CD14-positive monocyte (primary cell): ENCODE measurements at regions not wholly inside any gene's neighbourhood (a gene's known extent, or its start where the extent isn't known, plus 50 kb on each side); places are given as distances from the start of the nearest gene placed in this dataset.
A peak's percentile ranks its signal among the peaks of the same experiment; 100 is the strongest.

Source experiments
- DNase-seq, 3 donors: peaks; one replicate each; pipeline ENCODE4 v3.0.0-alpha.2; 2011 to 2022
- H2AFZ ChIP-seq: 2 replicates; pipeline ENCODE4 v1.6.0; 2012; ENCODE audit warnings: mild to moderate bottlenecking, low read depth, low read length, inconsistent platforms; ENCODE audit not compliant: insufficient read depth, poor library complexity, severe bottlenecking
- H3K27ac ChIP-seq, 2 donors: 1 replicate in 1 of 2; 2 replicates in 1 of 2; pipeline ENCODE4 v1.5.1; 2012 to 2013; ENCODE audit warnings: low read length in 2 of 2, control low read depth in 1 of 2, inconsistent platforms in 1 of 2, low read depth in 1 of 2, mild to moderate bottlenecking in 1 of 2
- H3K27me3 ChIP-seq, 2 donors: one replicate each; pipeline versions ENCODE4 v1.6.0 to v1.6.1; 2011 to 2013; ENCODE audit warnings: low read length in 2 of 2; ENCODE audit not compliant: control insufficient read depth in 2 of 2, insufficient read depth in 2 of 2
- H3K36me3 ChIP-seq, 2 donors: replicated peaks in 1 of 2; 1 replicate in 1 of 2; 2 replicates in 1 of 2; pipeline versions ENCODE4 v1.5.1 to v1.6.1; 2012 to 2013; ENCODE audit warnings: low read length in 2 of 2, control low read depth in 1 of 2, inconsistent platforms in 1 of 2, mild to moderate bottlenecking in 1 of 2; ENCODE audit not compliant: insufficient read depth in 2 of 2, control insufficient read depth in 1 of 2
- H3K4me1 ChIP-seq, 2 donors: 1 replicate in 1 of 2; 2 replicates in 1 of 2; pipeline versions ENCODE4 v1.5.1 to v1.6.1; 2012 to 2013; ENCODE audit warnings: low read length in 2 of 2, control low read depth in 1 of 2, inconsistent platforms in 1 of 2, mild to moderate bottlenecking in 1 of 2, moderate library complexity in 1 of 2; ENCODE audit not compliant: insufficient read depth in 2 of 2, control insufficient read depth in 1 of 2
- H3K4me2 ChIP-seq: replicated peaks from 2 replicates; pipeline ENCODE3; 2012; ENCODE audit warnings: low read length, moderate library complexity, mild to moderate bottlenecking; ENCODE audit not compliant: poor library complexity, severe bottlenecking; ENCODE audit errors: extremely low read depth
- H3K4me3 ChIP-seq, 3 experiments: fragments of 200-600 bp in 1 of 3; sonication (generic) in 1 of 3; replicated peaks in 1 of 3; 1 replicate in 2 of 3; 2 replicates in 1 of 3; pipeline ENCODE4 v1.5.1; 2011 to 2013; ENCODE audit warnings: low read length in 3 of 3, mild to moderate bottlenecking in 3 of 3, control low read depth in 2 of 3, low read depth in 2 of 3, inconsistent platforms in 1 of 3, moderate library complexity in 1 of 3
- H3K79me2 ChIP-seq: 2 replicates; pipeline ENCODE4 v1.6.0; 2012; ENCODE audit warnings: mild to moderate bottlenecking, control low read depth, inconsistent platforms, low read length, moderate library complexity; ENCODE audit not compliant: insufficient read depth
- H3K9ac ChIP-seq: 2 replicates; pipeline ENCODE4 v1.6.0; 2017; ENCODE audit warnings: low read length, mild to moderate bottlenecking; ENCODE audit not compliant: insufficient read depth, poor library complexity, severe bottlenecking
- H3K9me3 ChIP-seq, 2 donors: replicated peaks in 1 of 2; 1 replicate in 1 of 2; 2 replicates in 1 of 2; pipeline versions ENCODE4 v1.5.1 to v1.6.1; 2012 to 2013; ENCODE audit warnings: low read length in 2 of 2, control low read depth in 1 of 2; ENCODE audit not compliant: control insufficient read depth in 1 of 2, insufficient read depth in 1 of 2
- H4K20me1 ChIP-seq: 2 replicates; pipeline ENCODE4 v1.6.0; 2012; ENCODE audit warnings: mild to moderate bottlenecking, low read length, control low read depth, moderate library complexity; ENCODE audit not compliant: insufficient read depth
- H3K27ac Mint-ChIP-seq, 7 donors: one replicate each; pipeline ENCODE4 v1.8.0; 2020; ENCODE audit warnings: mild to moderate bottlenecking in 7 of 7, mixed read lengths in 7 of 7, moderate library complexity in 6 of 7, inconsistent platforms in 2 of 7
- H3K27me3 Mint-ChIP-seq, 3 donors: one replicate each; pipeline ENCODE4 v1.8.0; 2021 to 2022; ENCODE audit warnings: low read depth in 3 of 3, mild to moderate bottlenecking in 3 of 3, mixed read lengths in 3 of 3, moderate library complexity in 3 of 3, inconsistent platforms in 1 of 3
- H3K36me3 Mint-ChIP-seq, 2 donors: one replicate each; pipeline ENCODE4 v1.8.0; 2020; ENCODE audit warnings: mixed read lengths in 2 of 2, inconsistent platforms in 1 of 2, mild to moderate bottlenecking in 1 of 2
- H3K4me1 Mint-ChIP-seq: one replicate; pipeline ENCODE4 v1.8.0; 2020; ENCODE audit warnings: mild to moderate bottlenecking, mixed read lengths
- H3K4me3 Mint-ChIP-seq, 2 donors: one replicate each; pipeline ENCODE4 v1.8.0; 2020; ENCODE audit warnings: mild to moderate bottlenecking in 2 of 2, mixed read lengths in 2 of 2, moderate library complexity in 1 of 2
- H3K9me3 Mint-ChIP-seq, 7 donors: one replicate each; pipeline ENCODE4 v1.8.0; 2020 to 2022; ENCODE audit warnings: mixed read lengths in 7 of 7, mild to moderate bottlenecking in 6 of 7, moderate library complexity in 6 of 7, inconsistent platforms in 2 of 7
- whole genome bisulfite sequencing: methylation state at CpG from one replicate; pipeline ENCODE4 v1.1.5; 2013; ENCODE audit warnings: missing lambda C conversion rate; ENCODE audit not compliant: insufficient coverage; 5-methylcytosine and 5-hydroxymethylcytosine counted together
- intact Hi-C, 2 donors: fragments of 100-400 bp; cut with micrococcal nuclease; formaldehyde crosslinking; loops; one replicate each; pipeline versions ENCODE4 v1.15.0 to v1.15.1; 2023
- TF ChIP-seq, protein P1 (sequence below): fragments of 200-600 bp; IDR thresholded peaks from one replicate; pipeline ENCODE4 v1.8.0; 2022; ENCODE audit warnings: antibody characterized with exemption, mild to moderate bottlenecking

DNA sequence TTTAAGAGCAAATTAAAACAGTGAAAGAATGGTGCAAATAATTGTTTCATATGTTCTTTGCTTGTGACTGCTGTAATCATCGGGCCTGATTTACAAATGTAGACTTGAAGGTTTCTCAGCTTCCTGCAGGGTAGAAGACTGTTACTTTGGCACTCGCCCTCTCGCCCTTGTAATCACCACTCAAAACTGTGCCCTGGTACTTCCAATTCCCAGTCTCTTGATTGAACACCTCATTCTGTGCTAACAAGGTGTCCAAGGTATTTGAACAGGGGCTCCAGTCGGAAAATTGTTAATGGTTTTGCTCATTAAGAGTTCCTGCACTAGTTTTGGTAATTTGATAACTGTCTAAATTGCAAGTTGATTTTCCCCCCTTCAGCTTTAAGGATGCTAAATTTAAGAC is 209.5 kb downstream of the ZIC1 start:
- intact Hi-C loops, result no loop called here
- no peaks in the 10 kb centered on the region for H3K79me2 ChIP-seq
- H3K9me3 ChIP-seq, result no peaks in the 10 kb centered on the region
- H3K4me2 ChIP-seq, result no peak overlapping the region
- no peaks in the 10 kb centered on the region for H3K36me3 ChIP-seq
- Mint-ChIP-seq H3K27ac (no peak overlapping the region), H3K27me3 (no peaks in the 10 kb centered on the region), H3K9me3 (no peaks in the 10 kb centered on the region), H3K4me1 (peaks cover 5% of the 10 kb centered on the region), H3K36me3 (no peaks in the 10 kb centered on the region), H3K4me3 (no peak overlapping the region)
- DNase-seq, result no peak
- no peaks in the 10 kb centered on the region for H4K20me1 ChIP-seq
- H2AFZ ChIP-seq, result no peak overlapping the region
- TF ChIP-seq, protein P1, sequence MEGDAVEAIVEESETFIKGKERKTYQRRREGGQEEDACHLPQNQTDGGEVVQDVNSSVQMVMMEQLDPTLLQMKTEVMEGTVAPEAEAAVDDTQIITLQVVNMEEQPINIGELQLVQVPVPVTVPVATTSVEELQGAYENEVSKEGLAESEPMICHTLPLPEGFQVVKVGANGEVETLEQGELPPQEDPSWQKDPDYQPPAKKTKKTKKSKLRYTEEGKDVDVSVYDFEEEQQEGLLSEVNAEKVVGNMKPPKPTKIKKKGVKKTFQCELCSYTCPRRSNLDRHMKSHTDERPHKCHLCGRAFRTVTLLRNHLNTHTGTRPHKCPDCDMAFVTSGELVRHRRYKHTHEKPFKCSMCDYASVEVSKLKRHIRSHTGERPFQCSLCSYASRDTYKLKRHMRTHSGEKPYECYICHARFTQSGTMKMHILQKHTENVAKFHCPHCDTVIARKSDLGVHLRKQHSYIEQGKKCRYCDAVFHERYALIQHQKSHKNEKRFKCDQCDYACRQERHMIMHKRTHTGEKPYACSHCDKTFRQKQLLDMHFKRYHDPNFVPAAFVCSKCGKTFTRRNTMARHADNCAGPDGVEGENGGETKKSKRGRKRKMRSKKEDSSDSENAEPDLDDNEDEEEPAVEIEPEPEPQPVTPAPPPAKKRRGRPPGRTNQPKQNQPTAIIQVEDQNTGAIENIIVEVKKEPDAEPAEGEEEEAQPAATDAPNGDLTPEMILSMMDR, result peak; percentile 4
- H3K4me1 ChIP-seq, result no peaks in the 10 kb centered on the region
- WGBS, result 32% methylated on average over 3 of the region's 4 CpGs
- H3K27me3 ChIP-seq, result no peaks in the 10 kb centered on the region
- no peak overlapping the region for H3K27ac ChIP-seq
- no peak overlapping the region for H3K9ac ChIP-seq
- no peak overlapping the region for H3K4me3 ChIP-seq

DNA sequence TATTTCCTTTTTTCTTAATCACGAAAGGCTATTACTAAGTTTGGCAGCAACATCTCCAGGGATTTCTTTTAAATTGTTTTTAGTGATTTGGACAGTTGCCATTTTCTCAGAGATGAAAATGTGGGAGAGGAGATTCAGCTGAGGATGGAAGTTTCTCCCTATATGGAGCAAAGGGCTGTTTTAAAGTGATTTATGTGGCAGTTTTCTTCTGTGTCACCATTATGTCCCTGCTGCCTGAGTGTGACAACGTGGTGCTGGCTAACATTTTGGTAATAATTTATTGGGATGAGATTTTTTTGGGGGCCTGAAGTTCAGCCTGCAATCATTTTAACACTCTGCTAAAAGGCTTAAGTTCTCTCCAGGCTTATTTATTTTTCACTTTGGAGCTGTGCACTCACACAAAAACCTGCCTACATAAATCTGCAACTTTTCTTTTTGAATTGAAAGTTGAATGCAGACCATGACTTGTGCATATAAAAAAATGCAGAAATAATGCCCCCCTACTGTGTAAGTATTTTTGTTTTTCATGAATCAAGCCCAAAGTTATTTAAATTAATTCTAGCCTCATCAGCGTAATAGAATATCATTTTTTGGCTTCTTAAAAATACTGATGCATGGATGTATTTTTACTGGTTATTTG is 210.9 kb downstream of the ZIC1 start:
- Histone ChIP-seq H3K9ac (no peak overlapping the region), H3K36me3 (no peaks in the 10 kb centered on the region), H3K4me1 (no peaks in the 10 kb centered on the region), H2AFZ (no peak overlapping the region), H3K27me3 (no peaks in the 10 kb centered on the region), H4K20me1 (no peaks in the 10 kb centered on the region), H3K27ac (no peak overlapping the region), H3K4me3 (no peak overlapping the region), H3K79me2 (no peaks in the 10 kb centered on the region), H3K9me3 (no peaks in the 10 kb centered on the region), H3K4me2 (no peak overlapping the region)
- H3K27ac Mint-ChIP-seq, result no peak overlapping the region
- H3K9me3 Mint-ChIP-seq, result no peaks in the 10 kb centered on the region
- DNase-seq, result no peak
- no peaks in the 10 kb centered on the region for H3K36me3 Mint-ChIP-seq
- TF ChIP-seq, protein P1, result no peak
- no CpG with 5 or more reads among the region's 3 CpGs for WGBS
- intact Hi-C loops, result no loop called here
- no peak overlapping the region for H3K4me3 Mint-ChIP-seq
- H3K27me3 Mint-ChIP-seq, result no peaks in the 10 kb centered on the region
- peaks cover 5% of the 10 kb centered on the region for H3K4me1 Mint-ChIP-seq
